Stimulated activated CD8-positive, alpha-beta memory T cell treated with anti-CD3 and anti-CD28 coated beads, Interleukin-4, amount 100 ng/mL, for 48 hours (primary cell): ENCODE measurements at regions not wholly inside any gene's neighbourhood (a gene's known extent, or its start where the extent isn't known, plus 50 kb on each side); places are given as distances from the start of the nearest gene placed in this dataset.

ENCODE experiments used
- DNase-seq: peaks from one replicate; pipeline ENCODE4 v3.0.0-alpha.2; 2020

- no peak for DNase-seq
These were observed 399.4 kb upstream of the IRX4 start for GRCh38 chr5:2282034-2282690.

GRCh38 chr5:2281446-2281845 is 398.7 kb upstream of the IRX4 start:
- no peak for DNase-seq

- no peak for DNase-seq
These were observed 397.6 kb upstream of the IRX4 start for GRCh38 chr5:2280318-2280717.

- no peak for DNase-seq
These were observed 396.2 kb upstream of the IRX4 start for GRCh38 chr5:2278825-2279456.

GRCh38 chr5:2277886-2278285 is 395.2 kb upstream of the IRX4 start:
- no peak for DNase-seq

- DNase-seq, result no peak
These were observed 393.4 kb upstream of the IRX4 start for GRCh38 chr5:2276101-2276500.

- DNase-seq, result no peak
These were observed 390.0 kb upstream of the IRX4 start for GRCh38 chr5:2272755-2273154.

- no peak for DNase-seq
These were observed 389.3 kb upstream of the IRX4 start for GRCh38 chr5:2272039-2272438.

- no peak for DNase-seq
These were observed 388.6 kb upstream of the IRX4 start for GRCh38 chr5:2271316-2271715.

- no peak for DNase-seq
These were observed 387.7 kb upstream of the IRX4 start for GRCh38 chr5:2270467-2270866.

- DNase-seq, result no peak
These were observed 386.9 kb upstream of the IRX4 start for GRCh38 chr5:2269656-2270055.

GRCh38 chr5:2267991-2268390 is 385.3 kb upstream of the IRX4 start:
- no peak for DNase-seq

GRCh38 chr5:2266641-2267240 is 384.0 kb upstream of the IRX4 start:
- DNase-seq, result no peak

GRCh38 chr5:2265341-2265740 is 382.6 kb upstream of the IRX4 start:
- no peak for DNase-seq

GRCh38 chr5:2263763-2264162 is 381.0 kb upstream of the IRX4 start:
- DNase-seq, result no peak

GRCh38 chr5:2262620-2263019 is 379.9 kb upstream of the IRX4 start:
- DNase-seq, result no peak

GRCh38 chr5:2261004-2261703 is 378.4 kb upstream of the IRX4 start:
- no peak for DNase-seq

GRCh38 chr5:2260211-2261003 is 377.7 kb upstream of the IRX4 start:
- DNase-seq, result no peak

GRCh38 chr5:2259494-2260107 is 376.9 kb upstream of the IRX4 start:
- no peak for DNase-seq

GRCh38 chr5:2258861-2259260 is 376.1 kb upstream of the IRX4 start:
- no peak for DNase-seq

- no peak for DNase-seq
These were observed 374.9 kb upstream of the IRX4 start for GRCh38 chr5:2257326-2258244.
